HG03280 (cell line): ENCODE measurements at regions not wholly inside any gene's neighbourhood (a gene's known extent, or its start where the extent isn't known, plus 50 kb on each side); places are given as distances from the start of the nearest gene placed in this dataset.
"Not testable (repeated sequence)": the region's sequence is repeated elsewhere in the genome, so short reads cannot be mapped to it uniquely, and the experiment has no call there.

ENCODE experiments used
- ATAC-seq: cut with Tn5 transposase; IDR thresholded peaks from one replicate; pipeline ENCODE4 v1.9.1; 2021; ENCODE audit warnings: mild to moderate bottlenecking, moderate library complexity; ENCODE audit not compliant: unreplicated experiment

GRCh38 chr2:156915332-156915731 lies 342.2 kb upstream of the GALNT5 start:
- ATAC-seq: no peak

- no peak for ATAC-seq
Observed at GRCh38 chr2:156918410-156918809, 339.1 kb upstream of the GALNT5 start.

- no peak for ATAC-seq
Observed at GRCh38 chr2:156930423-156930822, 327.1 kb upstream of the GALNT5 start.

GRCh38 chr2:156933645-156934225 lies 323.8 kb upstream of the GALNT5 start:
- no peak for ATAC-seq

- ATAC-seq: no peak
Observed at GRCh38 chr2:156935616-156936015, 321.9 kb upstream of the GALNT5 start.

GRCh38 chr2:156937430-156937829 lies 320.1 kb upstream of the GALNT5 start:
- no peak for ATAC-seq

GRCh38 chr2:156944871-156945270 lies 312.6 kb upstream of the GALNT5 start:
- ATAC-seq: no peak

GRCh38 chr2:156947261-156947660 lies 310.2 kb upstream of the GALNT5 start:
- ATAC-seq: no peak

- no peak for ATAC-seq
Observed at GRCh38 chr2:156955701-156956100, 301.8 kb upstream of the GALNT5 start.

- ATAC-seq: no peak
Observed at GRCh38 chr2:156956161-156956560, 301.3 kb upstream of the GALNT5 start.

GRCh38 chr2:156958374-156958773 lies 299.1 kb upstream of the GALNT5 start:
- ATAC-seq: no peak

GRCh38 chr2:156959481-156959880 lies 298.0 kb upstream of the GALNT5 start:
- no peak for ATAC-seq

GRCh38 chr2:156982615-156983014 lies 274.9 kb upstream of the GALNT5 start:
- no peak for ATAC-seq

- ATAC-seq: no peak
Observed at GRCh38 chr2:156986339-156986988, 271.0 kb upstream of the GALNT5 start.

GRCh38 chr2:156999661-157000060 lies 257.8 kb upstream of the GALNT5 start:
- ATAC-seq: no peak

- no peak for ATAC-seq
Observed at GRCh38 chr2:157004789-157005188, 252.7 kb upstream of the GALNT5 start.

- no peak for ATAC-seq
Observed at GRCh38 chr2:157015015-157015575, 242.4 kb upstream of the GALNT5 start.

- ATAC-seq: not testable (repeated sequence)
Observed at GRCh38 chr2:157023264-157023663, 234.2 kb upstream of the GALNT5 start.

GRCh38 chr2:157024129-157024528 lies 233.4 kb upstream of the GALNT5 start:
- no peak for ATAC-seq

- ATAC-seq: no peak
Observed at GRCh38 chr2:157032017-157032416, 225.5 kb upstream of the GALNT5 start.

GRCh38 chr2:157036726-157037125 lies 220.8 kb upstream of the GALNT5 start:
- no peak for ATAC-seq

GRCh38 chr2:157043786-157044185 lies 213.7 kb upstream of the GALNT5 start:
- no peak for ATAC-seq

- no peak for ATAC-seq
Observed at GRCh38 chr2:157046396-157046795, 211.1 kb upstream of the GALNT5 start.
